Progenitor cell of endocrine pancreas (in vitro differentiated cells): ENCODE measurements at regions not wholly inside any gene's neighbourhood (a gene's known extent, or its start where the extent isn't known, plus 50 kb on each side); places are given as distances from the start of the nearest gene placed in this dataset.

ENCODE experiments used
- DNase-seq: peaks from one replicate; pipeline ENCODE4 v3.0.0; 2021; ENCODE audit warnings: low spot score; ENCODE audit not compliant: unreplicated experiment
- H3K27ac Mint-ChIP-seq: 2 replicates; pipeline ENCODE4 v1.8.0; 2021; ENCODE audit warnings: mild to moderate bottlenecking, moderate library complexity, mixed read lengths
- H3K27me3 Mint-ChIP-seq: 2 replicates; pipeline ENCODE4 v1.8.0; 2021; ENCODE audit warnings: mixed read lengths
- H3K36me3 Mint-ChIP-seq: 2 replicates; pipeline ENCODE4 v1.8.0; 2022; ENCODE audit warnings: mixed read lengths; ENCODE audit not compliant: insufficient read depth
- H3K4me1 Mint-ChIP-seq: 2 replicates; pipeline ENCODE4 v1.8.0; 2021; ENCODE audit warnings: low read depth, mixed read lengths
- H3K4me3 Mint-ChIP-seq: 2 replicates; pipeline ENCODE4 v1.8.0; 2021; ENCODE audit warnings: low read depth, mild to moderate bottlenecking, moderate library complexity, mixed read lengths
- H3K9me3 Mint-ChIP-seq: 2 replicates; pipeline ENCODE4 v1.8.0; 2021; ENCODE audit warnings: low read depth, mixed read lengths
- TF ChIP-seq, protein P1 (sequence below): fragments of 200-600 bp; sonication (generic); IDR thresholded peaks from one replicate; pipeline ENCODE4 v1.5.0; 2021; ENCODE audit warnings: antibody characterized with exemption, mild to moderate bottlenecking; ENCODE audit not compliant: unreplicated experiment

DNA sequence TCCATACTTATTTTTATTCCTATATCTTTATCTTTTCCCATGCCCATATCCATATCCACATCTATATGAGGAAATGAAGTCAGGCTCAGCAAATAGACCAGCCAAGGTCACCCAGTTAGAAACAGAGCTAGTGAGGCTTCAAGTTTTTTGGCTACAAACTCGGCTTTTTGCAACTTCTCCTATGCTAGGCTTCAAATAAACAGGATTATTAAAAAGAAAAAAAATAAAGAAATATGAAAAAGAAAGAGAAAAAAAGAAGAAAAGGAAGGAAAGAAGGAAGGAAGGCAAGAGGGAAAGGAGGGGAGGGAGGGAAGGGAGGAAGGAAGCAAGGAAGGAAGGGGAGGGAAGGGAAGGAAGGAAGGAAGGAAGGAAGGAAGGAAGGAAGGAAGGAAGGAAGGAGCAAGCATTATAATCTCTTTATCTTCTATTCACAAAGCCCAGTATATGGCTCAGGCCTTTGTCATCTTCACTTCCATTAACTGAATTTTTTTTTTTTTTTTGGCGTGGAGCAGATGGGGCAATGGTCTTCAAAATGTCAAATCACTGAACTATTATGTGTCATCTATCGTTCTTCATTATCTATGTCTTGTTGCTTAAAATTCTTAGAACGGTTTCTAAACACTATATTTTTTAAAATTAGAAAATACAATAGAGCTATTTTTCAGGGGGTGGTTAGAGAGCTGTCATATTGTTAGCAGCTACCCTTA, 418.2 kb downstream of the VRK1 start:
- H3K4me1 Mint-ChIP-seq: peaks cover 3% of the 10 kb centered on the region
- no peak for DNase-seq
- no peak overlapping the region for H3K4me3 Mint-ChIP-seq
- no peaks in the 10 kb centered on the region for H3K9me3 Mint-ChIP-seq
- no peaks in the 10 kb centered on the region for H3K36me3 Mint-ChIP-seq
- TF ChIP-seq, protein P1, sequence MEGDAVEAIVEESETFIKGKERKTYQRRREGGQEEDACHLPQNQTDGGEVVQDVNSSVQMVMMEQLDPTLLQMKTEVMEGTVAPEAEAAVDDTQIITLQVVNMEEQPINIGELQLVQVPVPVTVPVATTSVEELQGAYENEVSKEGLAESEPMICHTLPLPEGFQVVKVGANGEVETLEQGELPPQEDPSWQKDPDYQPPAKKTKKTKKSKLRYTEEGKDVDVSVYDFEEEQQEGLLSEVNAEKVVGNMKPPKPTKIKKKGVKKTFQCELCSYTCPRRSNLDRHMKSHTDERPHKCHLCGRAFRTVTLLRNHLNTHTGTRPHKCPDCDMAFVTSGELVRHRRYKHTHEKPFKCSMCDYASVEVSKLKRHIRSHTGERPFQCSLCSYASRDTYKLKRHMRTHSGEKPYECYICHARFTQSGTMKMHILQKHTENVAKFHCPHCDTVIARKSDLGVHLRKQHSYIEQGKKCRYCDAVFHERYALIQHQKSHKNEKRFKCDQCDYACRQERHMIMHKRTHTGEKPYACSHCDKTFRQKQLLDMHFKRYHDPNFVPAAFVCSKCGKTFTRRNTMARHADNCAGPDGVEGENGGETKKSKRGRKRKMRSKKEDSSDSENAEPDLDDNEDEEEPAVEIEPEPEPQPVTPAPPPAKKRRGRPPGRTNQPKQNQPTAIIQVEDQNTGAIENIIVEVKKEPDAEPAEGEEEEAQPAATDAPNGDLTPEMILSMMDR: no peak
- H3K27me3 Mint-ChIP-seq: peaks cover 59% of the 10 kb centered on the region
- H3K27ac Mint-ChIP-seq: no peak overlapping the region

DNA sequence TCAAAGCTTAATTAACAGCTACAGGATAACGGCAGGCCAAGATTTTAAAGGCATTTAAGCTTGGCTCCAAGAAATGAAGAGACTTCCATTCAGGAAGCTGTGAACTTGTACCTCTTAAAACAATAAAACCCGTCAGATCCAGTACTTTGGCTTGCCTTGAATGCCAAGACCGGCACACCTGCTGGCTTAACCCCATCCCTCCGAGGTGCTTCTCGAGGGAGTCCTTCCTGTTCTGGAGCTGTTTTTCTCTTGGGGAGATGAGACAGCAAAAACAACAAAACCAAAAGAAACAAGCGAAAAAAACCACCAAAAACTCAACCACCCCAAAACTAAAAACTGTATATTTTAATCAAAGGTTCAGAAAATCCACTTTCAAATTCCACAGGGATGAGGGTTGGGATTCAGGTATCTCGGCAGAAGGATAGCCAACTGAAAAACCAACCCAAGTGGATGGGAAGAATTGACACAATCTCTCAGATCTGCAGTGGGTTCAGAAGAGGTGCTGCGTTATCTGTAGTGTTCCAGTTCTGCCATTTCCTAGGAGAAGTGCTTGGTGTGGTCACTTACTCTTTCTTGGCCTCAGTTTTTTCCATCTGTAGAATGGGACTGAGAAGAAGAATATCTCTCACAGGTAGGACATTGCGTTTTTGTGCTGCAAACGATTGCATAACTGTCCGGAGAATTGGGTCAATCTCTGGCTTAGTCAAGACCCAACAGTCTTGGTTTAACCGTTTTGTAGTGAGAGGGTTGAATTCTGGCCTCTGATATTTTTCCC, 420.1 kb downstream of the VRK1 start:
- H3K27ac Mint-ChIP-seq: no peak overlapping the region
- no peaks in the 10 kb centered on the region for H3K36me3 Mint-ChIP-seq
- peaks cover 61% of the 10 kb centered on the region for H3K27me3 Mint-ChIP-seq
- H3K4me3 Mint-ChIP-seq: peak overlapping the region; percentile 46
- H3K4me1 Mint-ChIP-seq: peaks cover 3% of the 10 kb centered on the region
- TF ChIP-seq, protein P1: no peak
- no peak for DNase-seq
- no peaks in the 10 kb centered on the region for H3K9me3 Mint-ChIP-seq

DNA sequence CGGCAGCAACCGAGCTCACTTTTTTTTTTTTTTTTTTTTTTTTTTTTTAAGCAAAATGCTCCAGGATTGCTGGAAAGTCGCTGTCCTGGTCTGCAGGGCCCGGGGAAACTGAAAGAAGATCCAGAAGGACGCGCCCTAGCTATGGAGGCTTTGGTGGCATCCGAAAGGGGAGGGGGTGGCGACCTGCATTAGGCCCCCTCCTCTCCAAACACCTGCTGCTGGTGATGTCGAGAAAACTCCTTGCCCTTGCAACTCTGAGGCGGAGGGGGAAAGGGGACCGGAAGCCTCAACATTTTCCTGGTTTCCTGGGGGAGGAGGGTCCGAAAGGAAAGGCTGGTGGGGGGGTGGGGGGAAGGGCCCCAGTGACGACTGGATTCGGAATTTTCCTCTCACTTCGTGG, 421.1 kb downstream of the VRK1 start:
- H3K4me3 Mint-ChIP-seq: peak overlapping the region; percentile 71
- no peaks in the 10 kb centered on the region for H3K36me3 Mint-ChIP-seq
- H3K27me3 Mint-ChIP-seq: peaks cover 63% of the 10 kb centered on the region
- H3K4me1 Mint-ChIP-seq: peaks cover 3% of the 10 kb centered on the region
- TF ChIP-seq, protein P1: no peak
- H3K27ac Mint-ChIP-seq: no peak overlapping the region
- H3K9me3 Mint-ChIP-seq: no peaks in the 10 kb centered on the region
- no peak for DNase-seq

DNA sequence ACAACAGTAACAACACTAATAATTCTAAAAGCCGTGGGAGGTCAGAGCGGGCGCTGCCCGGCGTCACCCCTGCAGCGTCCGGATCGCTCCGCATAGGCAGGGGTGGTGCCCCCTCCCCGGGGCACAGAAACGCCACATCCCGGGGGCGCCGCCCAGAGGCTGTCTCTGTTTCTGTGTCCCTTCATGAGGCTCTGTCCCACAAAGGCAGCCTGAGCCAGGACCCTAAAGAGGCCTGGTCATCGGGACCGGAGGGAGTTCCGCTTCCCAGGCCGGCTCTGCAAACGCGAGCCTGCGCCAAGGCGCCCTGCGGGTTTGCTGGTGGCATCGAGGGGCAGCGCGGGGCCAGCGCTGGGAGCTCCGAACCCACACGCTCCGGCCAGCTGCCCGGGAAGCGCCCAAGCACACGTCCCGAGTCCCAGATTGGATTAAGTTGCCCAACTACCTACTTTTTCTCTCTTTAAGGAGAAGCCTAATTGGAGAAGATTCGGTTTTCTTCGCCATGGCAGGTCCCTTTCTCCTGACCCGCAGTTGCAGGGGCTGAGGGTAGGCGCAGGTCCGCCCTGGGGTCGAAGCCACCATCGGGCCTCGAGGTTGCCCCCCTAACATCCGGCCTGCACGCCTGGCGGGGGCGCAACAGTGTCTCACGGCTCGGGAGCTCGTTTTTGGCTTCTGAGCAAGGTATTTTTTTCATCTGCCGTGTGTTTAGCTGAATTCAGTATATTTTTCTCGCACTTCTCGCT, 421.7 kb downstream of the VRK1 start:
- Mint-ChIP-seq H3K4me1 (peaks cover 4% of the 10 kb centered on the region), H3K9me3 (no peaks in the 10 kb centered on the region), H3K36me3 (no peaks in the 10 kb centered on the region), H3K4me3 (peak overlapping the region; percentile 71), H3K27ac (no peak overlapping the region), H3K27me3 (peaks cover 61% of the 10 kb centered on the region)
- TF ChIP-seq, protein P1: peak; percentile 29
- DNase-seq: peak; percentile 28

DNA sequence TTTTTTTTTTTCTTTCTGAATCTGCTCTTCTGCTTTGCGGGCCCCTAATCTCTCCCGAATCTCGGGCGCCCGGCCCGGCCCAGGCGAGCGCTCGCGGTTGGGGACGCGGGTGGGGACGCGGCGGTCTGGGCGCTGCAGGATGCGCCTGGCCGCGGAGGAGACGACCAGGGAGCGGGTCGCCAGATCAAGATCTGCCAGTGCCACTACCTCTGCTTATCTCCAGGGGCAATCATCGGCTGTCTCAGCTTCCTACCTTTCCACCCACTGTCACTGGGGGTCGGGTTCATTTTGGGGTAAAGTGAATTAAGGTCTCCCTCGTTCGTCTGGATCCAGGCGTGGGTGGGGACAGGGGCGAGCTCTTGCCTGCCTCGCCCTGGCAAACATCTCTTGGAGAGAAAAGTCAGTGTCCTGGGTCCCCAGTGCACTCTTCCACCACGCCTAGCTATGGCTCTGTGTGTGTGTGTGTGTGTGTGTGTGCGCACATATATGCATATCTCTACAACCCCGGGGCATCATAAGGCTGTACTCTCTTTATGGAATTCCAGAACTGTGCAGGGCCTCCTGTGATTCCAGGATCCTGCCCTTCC, 422.3 kb downstream of the VRK1 start:
- peak overlapping the region; percentile 71 for H3K4me3 Mint-ChIP-seq
- H3K27me3 Mint-ChIP-seq: peaks cover 58% of the 10 kb centered on the region
- no peak for DNase-seq
- H3K9me3 Mint-ChIP-seq: no peaks in the 10 kb centered on the region
- H3K27ac Mint-ChIP-seq: peak overlapping the region; percentile 79
- TF ChIP-seq, protein P1: no peak
- H3K4me1 Mint-ChIP-seq: peaks cover 7% of the 10 kb centered on the region
- no peaks in the 10 kb centered on the region for H3K36me3 Mint-ChIP-seq
